Gastrocnemius medialis (tissue), 4 donors: ENCODE measurements at regions not wholly inside any gene's neighbourhood (a gene's known extent, or its start where the extent isn't known, plus 50 kb on each side); places are given as distances from the start of the nearest gene placed in this dataset.

Source experiments
- ATAC-seq, 2 donors: fragments of 150-250 bp; one replicate each; pipeline ENCODE4 v1.9.1; 2016
- DNase-seq, 2 donors: peaks; one replicate each; pipeline ENCODE4 v3.0.0-alpha.2; 2019
- H3K27ac ChIP-seq, 4 donors: fragments of 200-600 bp; sonication (generic); 1 replicate in 1 of 4; 2 replicates in 3 of 4; pipeline ENCODE4 v1.5.1; 2016 to 2018; ENCODE audit warnings: mild to moderate bottlenecking in 2 of 4, moderate library complexity in 1 of 4
- H3K27me3 ChIP-seq, 3 donors: fragments of 200-600 bp; sonication (generic) in 2 of 3; 1 replicate in 1 of 3; 2 replicates in 2 of 3; pipeline versions ENCODE4 v1.5.1 to v1.6.0; 2016 to 2019; ENCODE audit warnings: mild to moderate bottlenecking in 1 of 3, moderate library complexity in 1 of 3
- H3K36me3 ChIP-seq, 2 donors: fragments of 200-600 bp; sonication (generic) in 1 of 2; one replicate each; pipeline ENCODE4 v1.5.1; 2017 to 2018
- H3K4me1 ChIP-seq, 2 donors: fragments of 200-600 bp; sonication (generic) in 1 of 2; one replicate each; pipeline ENCODE4 v1.5.1; 2016 to 2017; ENCODE audit warnings: mild to moderate bottlenecking in 2 of 2
- H3K4me3 ChIP-seq, 4 donors: fragments of 200-600 bp; sonication (generic) in 3 of 4; 1 replicate in 1 of 4; 2 replicates in 3 of 4; pipeline ENCODE4 v1.5.1; 2016 to 2019; ENCODE audit warnings: mild to moderate bottlenecking in 2 of 4
- H3K9me3 ChIP-seq, 3 donors: fragments of 200-600 bp; sonication (generic) in 2 of 3; 1 replicate in 1 of 3; 2 replicates in 2 of 3; pipeline ENCODE4 v1.5.1; 2016 to 2019
- CTCF ChIP-seq, 5 experiments: fragments of 450-650 bp in 3 of 5; fragments of 200-600 bp in 2 of 5; sonication (generic) in 2 of 5; IDR thresholded peaks in 4 of 5; conservative IDR thresholded peaks in 1 of 5; 1 replicate in 4 of 5; 2 replicates in 1 of 5; pipeline ENCODE4 v1.5.1; 2016 to 2019; ENCODE audit warnings: antibody characterized with exemption in 5 of 5, mild to moderate bottlenecking in 3 of 5, moderate library complexity in 3 of 5
- POLR2A ChIP-seq, 2 donors: fragments of 450-650 bp; IDR thresholded peaks; one replicate each; pipeline ENCODE4 v1.6.1; 2017; ENCODE audit warnings: antibody characterized with exemption in 2 of 2, mild to moderate bottlenecking in 2 of 2, moderate library complexity in 2 of 2
- in situ Hi-C, 4 donors: fragments of 200-750 bp; cut with MboI; loops; one replicate each; pipeline versions ENCODE4 v1.15.0 to v1.8.0; 2017; ENCODE audit warnings: low sequenced_read_pairs in 4 of 4
- intact Hi-C: fragments of 100-400 bp; cut with DNase I; formaldehyde crosslinking; loops from one replicate; pipeline ENCODE4 v1.15.1; 2023; ENCODE audit warnings: low total_unique reads

- Histone ChIP-seq H3K27me3 (no peaks in the 10 kb centered on the region), H3K4me3 (no peak overlapping the region), H3K4me1 (no peaks in the 10 kb centered on the region), H3K9me3 (no peaks in the 10 kb centered on the region), H3K36me3 (no peaks in the 10 kb centered on the region), H3K27ac (no peak overlapping the region)
- in situ Hi-C loops, result no loop called here
- no peak for DNase-seq
- intact Hi-C loops, result no loop called here
- TF ChIP-seq POLR2A (IDR thresholded peaks at IDR 0.05) (no peak), CTCF (IDR thresholded peaks at IDR 0.05 in 4 of 5, conservative IDR thresholded peaks at IDR 0.05 in 1 of 5) (no peak)
- no peak for ATAC-seq
These were observed 136.4 kb upstream of the COPS8 start for GRCh38 chr2:236949089-236949905.

DNA sequence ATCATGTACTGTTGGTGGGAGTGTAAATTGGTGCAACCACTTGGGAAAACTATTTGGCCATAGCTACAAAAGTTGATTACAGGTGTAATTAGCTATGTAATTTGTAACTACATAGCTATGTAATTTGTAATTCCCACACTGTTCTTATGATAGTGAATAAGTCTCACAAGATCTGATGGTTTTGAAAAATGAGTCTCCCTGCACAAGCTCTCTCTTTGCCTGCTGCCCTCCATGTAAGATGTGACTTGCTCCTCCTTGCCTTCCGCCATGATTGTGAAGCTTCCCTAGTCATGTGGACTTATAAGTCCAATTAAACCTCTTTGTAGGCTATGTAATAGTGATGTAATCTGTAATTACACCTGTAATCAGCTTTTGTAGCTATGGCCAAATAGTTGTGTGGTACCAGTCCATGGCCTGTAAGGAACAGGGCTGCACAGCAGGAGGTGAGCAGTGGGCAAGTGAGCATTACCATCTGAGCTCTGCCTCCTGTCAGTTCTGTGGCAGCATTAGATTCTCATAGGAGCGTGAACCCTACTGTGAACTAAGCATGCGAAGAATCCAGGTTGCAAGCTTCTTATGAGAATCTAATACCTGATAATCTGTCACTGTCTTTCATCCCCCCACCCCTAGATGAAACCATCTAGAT, 133.7 kb upstream of the COPS8 start:
- in situ Hi-C loops (no loop called here), intact Hi-C loops (no loop called here)
- ATAC-seq, result no peak
- no peak for DNase-seq
- H3K4me1 ChIP-seq, result no peaks in the 10 kb centered on the region
- H3K27ac ChIP-seq, result no peak overlapping the region
- TF ChIP-seq POLR2A (IDR thresholded peaks at IDR 0.05), result no peak
- TF ChIP-seq CTCF (IDR thresholded peaks at IDR 0.05 in 4 of 5, conservative IDR thresholded peaks at IDR 0.05 in 1 of 5), result no peak
- no peaks in the 10 kb centered on the region for H3K36me3 ChIP-seq
- no peaks in the 10 kb centered on the region for H3K9me3 ChIP-seq
- H3K4me3 ChIP-seq, result no peak overlapping the region
- no peaks in the 10 kb centered on the region for H3K27me3 ChIP-seq

DNA sequence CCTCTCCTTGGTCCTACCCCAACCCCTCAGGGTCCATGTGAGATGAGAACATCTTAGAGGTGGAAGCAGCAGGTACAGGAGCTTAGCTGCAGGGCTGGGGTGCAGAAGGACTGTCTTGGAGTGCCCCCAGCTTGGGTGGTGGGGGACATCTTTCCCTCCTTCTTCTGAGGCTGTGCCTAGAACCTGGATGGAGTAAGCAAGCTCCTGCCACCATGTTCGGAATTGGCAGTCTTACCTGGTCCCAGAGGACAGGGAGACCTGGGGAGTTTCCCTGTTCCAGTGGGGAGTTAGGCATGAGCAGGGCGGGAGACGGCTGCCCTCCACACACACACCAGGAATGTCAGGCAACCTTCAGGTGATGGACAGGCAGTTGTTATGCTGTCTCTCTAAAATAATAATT, 131.0 kb upstream of the COPS8 start:
- H3K4me1 ChIP-seq, result no peaks in the 10 kb centered on the region
- intact Hi-C loops (no loop called here), in situ Hi-C loops (no loop called here)
- H3K9me3 ChIP-seq, result no peaks in the 10 kb centered on the region
- TF ChIP-seq POLR2A (IDR thresholded peaks at IDR 0.05), result no peak
- TF ChIP-seq CTCF (IDR thresholded peaks at IDR 0.05 in 4 of 5, conservative IDR thresholded peaks at IDR 0.05 in 1 of 5), result no peak
- no peaks in the 10 kb centered on the region for H3K27me3 ChIP-seq
- DNase-seq, result no peak
- H3K4me3 ChIP-seq, result no peak overlapping the region
- H3K27ac ChIP-seq, result no peak overlapping the region
- no peaks in the 10 kb centered on the region for H3K36me3 ChIP-seq
- ATAC-seq, result no peak

DNA sequence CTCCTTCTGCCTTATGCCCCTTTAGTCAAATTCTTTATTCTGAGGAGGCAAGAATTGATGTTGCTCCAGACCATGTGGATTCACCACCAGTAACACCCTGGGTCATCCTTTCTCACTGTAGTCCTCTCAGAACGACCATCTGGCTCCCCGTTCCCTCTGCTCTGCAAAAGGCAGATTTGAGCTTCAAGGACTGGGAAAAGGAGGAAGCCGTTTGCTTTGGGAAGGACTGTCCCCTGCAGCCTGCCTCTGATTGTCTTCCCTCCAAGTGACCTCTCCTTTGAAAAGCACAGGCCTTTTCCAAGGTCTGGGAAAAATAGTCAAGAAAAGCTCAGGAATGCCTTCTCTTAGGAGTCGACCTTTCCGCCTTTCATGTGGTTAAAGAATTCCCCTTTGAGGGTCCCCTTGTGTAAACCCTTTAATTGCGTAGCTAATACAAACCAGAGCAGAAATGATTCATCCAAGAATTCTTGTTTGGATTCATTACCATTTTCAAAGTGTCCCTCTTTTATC, 130.1 kb upstream of the COPS8 start:
- no peak overlapping the region for H3K27ac ChIP-seq
- intact Hi-C loops (no loop called here), in situ Hi-C loops (no loop called here)
- ATAC-seq (no peak), DNase-seq (no peak)
- no peaks in the 10 kb centered on the region for H3K4me1 ChIP-seq
- no peak for TF ChIP-seq CTCF (IDR thresholded peaks at IDR 0.05 in 4 of 5, conservative IDR thresholded peaks at IDR 0.05 in 1 of 5)
- no peak for TF ChIP-seq POLR2A (IDR thresholded peaks at IDR 0.05)
- H3K4me3 ChIP-seq, result no peak overlapping the region
- H3K9me3 ChIP-seq, result no peaks in the 10 kb centered on the region
- H3K36me3 ChIP-seq, result no peaks in the 10 kb centered on the region
- H3K27me3 ChIP-seq, result no peaks in the 10 kb centered on the region
